ENCODE measurements at regions not wholly inside any gene's neighbourhood (a gene's known extent, or its start where the extent isn't known, plus 50 kb on each side); places are given as distances from the start of the nearest gene placed in this dataset.

- Histone ChIP-seq H3K4me3 (ENCODE audit: low read depth, low read length) (no peak overlapping the region), H3K27me3 (ENCODE audit: control insufficient read depth, insufficient read depth, low read length) (no peaks in the 10 kb centered on the region), H3K36me3 (ENCODE audit: control insufficient read depth, insufficient read depth, low read length) (no peaks in the 10 kb centered on the region)
- peak; percentile 97 for FAIRE-seq
- no peak for DNase-seq (ENCODE audit: low read depth)
- TF ChIP-seq CTCF (IDR thresholded peaks at IDR 0.05; ENCODE audit: insufficient read depth, low read length, severe bottlenecking): no peak
Measured at GRCh38 chr3:87607234-87607633, 330.9 kb upstream of the POU1F1 start.

GRCh38 chr3:87595798-87596197 is 319.4 kb upstream of the POU1F1 start:
- TF ChIP-seq CTCF (IDR thresholded peaks at IDR 0.05; ENCODE audit: insufficient read depth, low read length, severe bottlenecking): no peak
- H3K4me3 ChIP-seq (ENCODE audit: low read depth, low read length): no peak overlapping the region
- H3K27me3 ChIP-seq (ENCODE audit: control insufficient read depth, insufficient read depth, low read length): no peaks in the 10 kb centered on the region
- FAIRE-seq: no peak
- H3K36me3 ChIP-seq (ENCODE audit: control insufficient read depth, insufficient read depth, low read length): no peaks in the 10 kb centered on the region
- DNase-seq (ENCODE audit: low read depth): peak; percentile 62

- no peak overlapping the region for H3K4me3 ChIP-seq (ENCODE audit: low read depth, low read length)
- no peak for TF ChIP-seq CTCF (IDR thresholded peaks at IDR 0.05; ENCODE audit: insufficient read depth, low read length, severe bottlenecking)
- no peak for DNase-seq (ENCODE audit: low read depth)
- no peaks in the 10 kb centered on the region for H3K36me3 ChIP-seq (ENCODE audit: control insufficient read depth, insufficient read depth, low read length)
- H3K27me3 ChIP-seq (ENCODE audit: control insufficient read depth, insufficient read depth, low read length): no peaks in the 10 kb centered on the region
- FAIRE-seq: no peak
Measured at GRCh38 chr3:87581240-87581639, 304.9 kb upstream of the POU1F1 start.

GRCh38 chr3:87576752-87577151 is 300.4 kb upstream of the POU1F1 start:
- Histone ChIP-seq H3K4me3 (ENCODE audit: low read depth, low read length) (no peak overlapping the region), H3K36me3 (ENCODE audit: control insufficient read depth, insufficient read depth, low read length) (no peaks in the 10 kb centered on the region), H3K27me3 (ENCODE audit: control insufficient read depth, insufficient read depth, low read length) (no peaks in the 10 kb centered on the region)
- no peak for DNase-seq (ENCODE audit: low read depth)
- no peak for TF ChIP-seq CTCF (IDR thresholded peaks at IDR 0.05; ENCODE audit: insufficient read depth, low read length, severe bottlenecking)
- FAIRE-seq: no peak

- Histone ChIP-seq H3K36me3 (ENCODE audit: control insufficient read depth, insufficient read depth, low read length) (no peaks in the 10 kb centered on the region), H3K27me3 (ENCODE audit: control insufficient read depth, insufficient read depth, low read length) (no peaks in the 10 kb centered on the region), H3K4me3 (ENCODE audit: low read depth, low read length) (no peak overlapping the region)
- DNase-seq (ENCODE audit: low read depth) (no peak), FAIRE-seq (no peak)
- no peak for TF ChIP-seq CTCF (IDR thresholded peaks at IDR 0.05; ENCODE audit: insufficient read depth, low read length, severe bottlenecking)
Measured at GRCh38 chr3:87575550-87575949, 299.2 kb upstream of the POU1F1 start.

- no peak for TF ChIP-seq CTCF (IDR thresholded peaks at IDR 0.05; ENCODE audit: insufficient read depth, low read length, severe bottlenecking)
- H3K27me3 ChIP-seq (ENCODE audit: control insufficient read depth, insufficient read depth, low read length): no peaks in the 10 kb centered on the region
- FAIRE-seq: no peak
Measured at GRCh38 chr3:87568331-87568730, 291.9 kb upstream of the POU1F1 start.

More at GRCh38 chr3:87568331-87568730, 291.9 kb upstream of the POU1F1 start:
- DNase-seq (ENCODE audit: low read depth): no peak
- no peak overlapping the region for H3K4me3 ChIP-seq (ENCODE audit: low read depth, low read length)
- H3K36me3 ChIP-seq (ENCODE audit: control insufficient read depth, insufficient read depth, low read length): no peaks in the 10 kb centered on the region

All from bronchial epithelial cell (primary cell).